ENCODE measurements at regions not wholly inside any gene's neighbourhood (a gene's known extent, or its start where the extent isn't known, plus 50 kb on each side); places are given as distances from the start of the nearest gene placed in this dataset.

- H3K27ac Mint-ChIP-seq = no peak overlapping the region
- H3K4me3 Mint-ChIP-seq = no peak overlapping the region
- H3K27me3 Mint-ChIP-seq = peaks cover 2% of the 10 kb centered on the region
- H3K4me1 Mint-ChIP-seq = no peaks in the 10 kb centered on the region
- no peaks in the 10 kb centered on the region for H3K36me3 Mint-ChIP-seq (ENCODE audit: low read depth)
- no peak for DNase-seq
- H3K9me3 Mint-ChIP-seq = peaks cover 5% of the 10 kb centered on the region
- no peak for ATAC-seq
These were observed 408.6 kb downstream of the HAPSTR1 start for GRCh38 chr16:9499941-9500593.

DNA sequence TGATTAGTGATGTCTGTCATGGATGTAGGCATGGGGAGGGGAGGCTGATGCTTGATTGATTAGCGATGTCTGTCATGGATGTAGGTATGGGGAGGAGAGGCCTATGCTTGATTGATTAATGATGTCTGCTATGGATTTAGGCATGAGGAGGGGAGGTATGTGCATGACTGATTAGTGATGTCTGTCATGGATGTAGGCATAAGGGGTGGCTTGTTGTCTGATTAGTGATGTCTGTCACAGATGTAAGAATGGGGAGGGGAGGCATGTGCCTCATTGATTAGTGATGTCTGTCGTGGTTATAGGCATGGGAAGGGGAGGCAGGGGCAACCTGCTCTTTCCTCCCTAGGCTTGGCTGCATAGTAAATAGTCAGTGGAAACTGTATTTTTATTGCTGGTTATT is 409.4 kb downstream of the HAPSTR1 start:
- no peaks in the 10 kb centered on the region for H3K36me3 Mint-ChIP-seq (ENCODE audit: low read depth)
- H3K27ac Mint-ChIP-seq = no peak overlapping the region
- ATAC-seq = no peak
- no peak for DNase-seq
- no peaks in the 10 kb centered on the region for H3K4me1 Mint-ChIP-seq
- peaks cover 2% of the 10 kb centered on the region for H3K27me3 Mint-ChIP-seq
- H3K4me3 Mint-ChIP-seq = no peak overlapping the region
- peaks cover 5% of the 10 kb centered on the region for H3K9me3 Mint-ChIP-seq

DNA sequence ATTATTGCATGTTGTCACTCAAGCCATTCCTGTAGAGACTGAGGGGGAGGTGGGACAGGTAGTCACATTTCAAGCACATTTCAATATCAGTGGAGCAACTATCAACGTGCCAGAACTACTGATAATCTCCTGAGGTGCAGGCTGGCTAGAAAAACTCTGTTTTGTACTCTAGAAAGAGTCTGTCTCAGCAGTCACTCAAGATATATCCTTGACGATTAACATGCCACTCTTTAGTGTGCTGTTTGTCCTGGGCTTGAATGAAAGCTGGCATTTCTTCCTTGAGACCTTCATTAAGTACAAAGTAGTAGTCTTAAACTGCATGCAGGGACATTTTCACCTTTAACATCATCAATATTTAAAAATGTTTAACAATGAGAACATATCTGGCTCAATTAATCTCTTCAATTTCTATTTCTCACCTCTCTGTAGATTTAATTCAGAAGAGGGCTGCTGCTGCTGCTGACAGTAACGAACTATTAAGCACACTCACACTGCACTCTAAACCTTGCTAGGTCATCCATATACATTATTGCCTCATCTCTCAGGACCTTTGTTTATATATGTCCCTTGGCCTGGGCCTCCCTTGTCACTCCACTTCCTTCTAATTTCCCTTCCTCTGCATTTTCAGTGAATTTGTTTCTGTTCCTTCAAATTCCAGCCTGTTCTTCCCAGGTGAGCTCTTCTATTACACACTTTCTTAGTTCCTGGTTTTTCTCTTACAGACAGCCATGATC is 412.0 kb downstream of the HAPSTR1 start:
- Mint-ChIP-seq H3K27ac (no peak overlapping the region), H3K4me1 (no peaks in the 10 kb centered on the region), H3K27me3 (no peaks in the 10 kb centered on the region), H3K36me3 (ENCODE audit: low read depth) (no peaks in the 10 kb centered on the region), H3K4me3 (no peak overlapping the region), H3K9me3 (peaks cover 5% of the 10 kb centered on the region)
- DNase-seq = no peak
- ATAC-seq = no peak

DNA sequence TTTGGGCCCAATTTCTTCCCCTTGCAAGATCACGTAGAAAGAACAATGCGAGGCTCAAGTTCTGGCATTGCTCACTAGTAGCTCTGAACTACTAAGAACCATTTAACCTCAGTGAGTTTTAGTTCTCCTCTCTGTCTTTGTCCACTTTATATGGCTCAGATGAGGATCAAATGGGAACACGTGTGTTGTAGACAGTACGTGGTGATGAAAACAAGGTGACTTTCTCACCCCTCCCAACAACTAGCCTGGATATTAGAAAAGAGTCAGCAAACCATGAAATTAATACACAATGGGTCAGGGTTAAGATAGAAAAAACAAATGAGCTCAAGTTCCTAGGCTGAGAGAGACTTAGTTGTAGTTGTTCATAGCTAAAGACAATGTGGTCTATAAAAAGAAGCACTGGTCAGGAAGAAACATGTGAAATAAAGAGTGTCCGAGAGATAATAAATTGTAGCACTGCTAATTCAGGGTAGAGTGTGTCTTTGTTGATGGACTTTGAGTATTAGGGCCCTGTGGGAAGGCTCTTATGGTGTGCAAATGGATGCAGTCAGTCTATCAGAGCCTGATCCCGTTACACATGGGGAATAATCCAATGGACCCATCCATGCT is 417.0 kb downstream of the HAPSTR1 start:
- Mint-ChIP-seq H3K27me3 (no peaks in the 10 kb centered on the region), H3K9me3 (peaks cover 2% of the 10 kb centered on the region), H3K27ac (no peak overlapping the region), H3K36me3 (ENCODE audit: low read depth) (no peaks in the 10 kb centered on the region), H3K4me1 (no peaks in the 10 kb centered on the region), H3K4me3 (no peak overlapping the region)
- DNase-seq = no peak
- no peak for ATAC-seq

DNA sequence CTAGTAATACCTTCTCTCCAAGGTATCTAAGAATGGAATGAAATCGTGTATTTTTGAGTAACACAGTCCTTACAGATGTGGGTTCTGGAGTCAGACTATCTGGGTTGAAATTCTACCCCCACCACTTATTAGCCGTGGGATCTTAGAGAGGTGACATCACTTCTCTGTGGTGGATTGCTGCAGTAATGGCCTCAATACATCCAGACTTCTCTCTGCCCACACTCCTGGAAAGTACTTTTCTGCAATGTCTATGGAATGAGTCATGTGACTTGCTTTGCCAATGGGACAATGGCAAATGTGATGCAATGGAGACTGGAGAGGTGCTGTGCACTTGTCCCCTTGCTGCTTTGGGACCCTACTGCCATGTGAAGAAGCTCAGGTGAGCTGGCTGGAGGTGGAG is 418.2 kb downstream of the HAPSTR1 start:
- no peaks in the 10 kb centered on the region for H3K36me3 Mint-ChIP-seq (ENCODE audit: low read depth)
- H3K9me3 Mint-ChIP-seq = peaks cover 4% of the 10 kb centered on the region
- ATAC-seq (no peak), DNase-seq (no peak)
- no peak overlapping the region for H3K4me3 Mint-ChIP-seq
- H3K27me3 Mint-ChIP-seq = no peaks in the 10 kb centered on the region
- H3K4me1 Mint-ChIP-seq = no peaks in the 10 kb centered on the region
- no peak overlapping the region for H3K27ac Mint-ChIP-seq

DNA sequence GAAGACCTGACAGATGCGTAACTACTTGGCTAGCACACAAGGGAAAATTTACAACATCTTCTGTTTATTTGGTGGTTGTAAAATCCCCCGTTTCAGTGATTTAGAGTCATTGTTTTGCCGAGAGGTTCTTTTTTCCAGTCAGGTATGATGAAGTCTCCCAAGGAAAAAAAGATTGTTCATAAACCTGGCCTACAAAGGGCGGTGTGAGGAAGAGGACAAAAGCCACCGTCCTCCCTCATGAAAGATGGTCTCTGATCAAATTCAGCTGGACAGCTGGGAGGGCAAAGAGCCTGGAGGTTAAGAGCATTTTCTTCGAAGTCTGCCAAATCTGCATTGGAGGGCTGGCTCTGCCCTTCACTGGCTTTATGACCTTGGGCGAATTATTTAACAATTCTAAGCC is 419.9 kb downstream of the HAPSTR1 start:
- DNase-seq (no peak), ATAC-seq (no peak)
- Mint-ChIP-seq H3K4me1 (no peaks in the 10 kb centered on the region), H3K9me3 (peaks cover 4% of the 10 kb centered on the region), H3K27me3 (no peaks in the 10 kb centered on the region), H3K27ac (no peak overlapping the region), H3K4me3 (no peak overlapping the region), H3K36me3 (ENCODE audit: low read depth) (no peaks in the 10 kb centered on the region)

DNA sequence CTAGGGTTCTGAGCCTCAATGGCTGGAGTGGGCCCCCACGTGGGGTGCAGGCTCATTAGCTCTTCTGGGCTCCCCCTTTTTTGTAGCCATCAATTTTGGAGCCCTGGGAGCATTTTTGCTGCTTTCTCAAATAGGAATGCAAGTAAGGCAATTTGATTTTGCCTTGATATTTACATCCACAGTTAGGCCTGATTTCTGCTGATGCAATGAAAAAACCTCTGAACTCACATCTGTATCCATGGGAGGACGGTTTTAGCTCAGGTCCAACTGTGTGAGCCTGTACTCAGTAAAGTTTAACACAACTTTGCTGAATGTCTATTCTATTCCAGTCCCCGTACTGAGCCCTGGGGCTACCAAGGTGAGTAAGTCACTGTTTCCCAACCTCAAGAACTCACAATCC is 425.0 kb downstream of the HAPSTR1 start:
- Mint-ChIP-seq H3K27ac (no peak overlapping the region), H3K27me3 (no peaks in the 10 kb centered on the region), H3K9me3 (peaks cover 4% of the 10 kb centered on the region), H3K4me1 (no peaks in the 10 kb centered on the region), H3K4me3 (no peak overlapping the region), H3K36me3 (ENCODE audit: low read depth) (no peaks in the 10 kb centered on the region)
- ATAC-seq (no peak), DNase-seq (no peak)

DNA sequence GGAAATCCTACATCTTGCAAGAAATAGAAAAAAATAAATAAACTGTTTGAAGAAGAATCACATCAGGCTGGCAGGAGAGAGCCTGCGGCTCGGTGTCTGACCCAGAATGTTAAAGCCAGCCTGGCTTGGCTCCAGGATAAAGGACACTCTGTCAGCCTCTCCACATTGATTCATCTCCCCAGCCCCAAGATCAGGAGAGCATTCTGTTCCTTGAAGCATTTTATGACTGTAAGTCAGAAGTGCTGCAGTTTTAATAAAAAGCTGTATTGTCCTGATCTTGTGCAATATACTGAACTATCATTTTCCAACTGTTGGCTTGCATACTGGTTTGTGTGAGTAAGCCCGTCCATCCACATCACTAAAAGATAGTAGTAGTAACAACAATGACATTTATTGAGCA is 426.6 kb downstream of the HAPSTR1 start:
- no peaks in the 10 kb centered on the region for H3K27me3 Mint-ChIP-seq
- ATAC-seq = no peak

DNA sequence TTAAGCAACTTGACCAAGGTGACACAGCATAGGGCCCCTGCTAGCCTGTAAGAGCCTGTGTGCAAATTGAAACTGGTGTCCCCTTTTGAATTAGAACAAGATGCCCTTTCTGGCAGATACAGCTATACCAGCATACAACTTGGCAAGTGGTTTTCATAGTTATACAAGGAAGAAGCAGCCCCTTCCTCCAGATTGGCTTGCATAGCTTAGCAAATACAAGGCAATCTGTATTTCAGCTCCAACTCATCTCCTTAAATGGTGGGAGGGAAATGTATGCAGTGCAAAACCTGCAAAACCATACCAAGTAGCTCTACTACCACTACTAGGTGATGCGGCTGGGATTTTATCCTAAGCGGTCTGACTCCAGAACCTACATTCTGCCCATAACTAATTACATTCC is 427.1 kb downstream of the HAPSTR1 start:
- Mint-ChIP-seq H3K27me3 (no peaks in the 10 kb centered on the region), H3K36me3 (ENCODE audit: low read depth) (no peaks in the 10 kb centered on the region), H3K9me3 (peaks cover 1% of the 10 kb centered on the region), H3K4me3 (no peak overlapping the region), H3K27ac (no peak overlapping the region), H3K4me1 (no peaks in the 10 kb centered on the region)
- DNase-seq = no peak
- no peak for ATAC-seq

More for the DNA sequence above, 426.6 kb downstream of the HAPSTR1 start:
- Mint-ChIP-seq H3K36me3 (ENCODE audit: low read depth) (no peaks in the 10 kb centered on the region), H3K4me1 (no peaks in the 10 kb centered on the region), H3K4me3 (no peak overlapping the region), H3K27ac (no peak overlapping the region), H3K9me3 (peaks cover 4% of the 10 kb centered on the region)
- DNase-seq = no peak

DNA sequence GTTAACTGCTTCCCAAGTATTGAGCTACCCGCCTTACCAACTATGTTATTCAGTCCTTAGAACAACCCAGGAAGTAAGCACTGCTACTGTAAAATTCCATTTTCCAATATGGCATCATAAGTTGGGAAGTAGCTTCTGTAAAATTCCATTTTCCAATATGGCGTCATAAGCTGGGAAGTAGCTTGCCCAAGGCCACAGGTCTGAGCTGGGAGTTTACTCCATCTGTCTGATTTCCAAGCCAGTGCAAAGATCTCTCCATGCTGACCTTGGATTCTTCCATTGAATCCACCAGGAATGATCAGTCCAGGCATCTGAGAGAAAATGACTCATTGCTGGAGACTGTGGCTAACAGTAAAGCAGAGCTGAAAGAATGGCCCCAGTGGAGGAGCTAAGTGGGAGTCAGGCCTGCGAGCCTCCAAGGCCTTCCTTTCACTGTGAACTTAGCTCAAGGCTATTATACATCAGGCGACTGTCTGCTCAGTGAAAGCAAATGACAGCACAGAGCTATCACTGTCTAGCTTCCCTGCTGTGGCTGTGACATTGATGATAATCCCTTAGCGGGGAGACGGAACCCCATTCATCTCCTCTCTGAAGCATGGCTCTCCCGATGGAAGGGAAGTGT is 430.4 kb downstream of the HAPSTR1 start:
- ATAC-seq (no peak), DNase-seq (no peak)
- no peak overlapping the region for H3K27ac Mint-ChIP-seq
- no peaks in the 10 kb centered on the region for H3K36me3 Mint-ChIP-seq (ENCODE audit: low read depth)
- H3K27me3 Mint-ChIP-seq = no peaks in the 10 kb centered on the region
- H3K4me1 Mint-ChIP-seq = no peaks in the 10 kb centered on the region
- H3K4me3 Mint-ChIP-seq = no peak overlapping the region
- H3K9me3 Mint-ChIP-seq = peaks cover 1% of the 10 kb centered on the region

- H3K36me3 Mint-ChIP-seq (ENCODE audit: low read depth) = no peaks in the 10 kb centered on the region
- H3K4me1 Mint-ChIP-seq = no peaks in the 10 kb centered on the region
- H3K9me3 Mint-ChIP-seq = peaks cover 4% of the 10 kb centered on the region
- H3K27me3 Mint-ChIP-seq = no peaks in the 10 kb centered on the region
- DNase-seq (no peak), ATAC-seq (no peak)
- H3K27ac Mint-ChIP-seq = no peak overlapping the region
- no peak overlapping the region for H3K4me3 Mint-ChIP-seq
These were observed 431.2 kb downstream of the HAPSTR1 start for GRCh38 chr16:9522614-9523013.

DNA sequence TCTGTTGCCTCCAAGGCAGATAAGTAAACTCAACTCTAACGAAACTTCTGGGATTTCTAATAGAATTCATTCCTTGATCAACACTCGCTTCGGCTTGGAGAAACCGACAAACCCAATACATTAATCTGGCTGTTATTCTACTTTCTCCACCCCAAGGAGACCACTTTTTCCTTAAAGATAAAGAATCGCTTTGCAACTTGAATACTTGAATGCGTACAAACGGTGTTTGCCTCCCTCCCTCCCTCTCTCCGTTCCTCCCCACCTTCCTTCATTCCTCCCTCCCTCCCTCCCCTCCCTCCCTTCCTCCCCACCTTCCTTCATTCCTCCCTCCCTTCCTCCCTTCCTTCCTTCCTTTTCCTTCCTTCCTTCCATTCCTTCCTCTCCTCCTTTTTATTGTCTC is 432.6 kb downstream of the HAPSTR1 start:
- Mint-ChIP-seq H3K4me3 (no peak overlapping the region), H3K9me3 (peaks cover 4% of the 10 kb centered on the region), H3K27me3 (no peaks in the 10 kb centered on the region), H3K27ac (no peak overlapping the region), H3K4me1 (no peaks in the 10 kb centered on the region), H3K36me3 (ENCODE audit: low read depth) (no peaks in the 10 kb centered on the region)
- no peak for ATAC-seq
- DNase-seq = no peak

DNA sequence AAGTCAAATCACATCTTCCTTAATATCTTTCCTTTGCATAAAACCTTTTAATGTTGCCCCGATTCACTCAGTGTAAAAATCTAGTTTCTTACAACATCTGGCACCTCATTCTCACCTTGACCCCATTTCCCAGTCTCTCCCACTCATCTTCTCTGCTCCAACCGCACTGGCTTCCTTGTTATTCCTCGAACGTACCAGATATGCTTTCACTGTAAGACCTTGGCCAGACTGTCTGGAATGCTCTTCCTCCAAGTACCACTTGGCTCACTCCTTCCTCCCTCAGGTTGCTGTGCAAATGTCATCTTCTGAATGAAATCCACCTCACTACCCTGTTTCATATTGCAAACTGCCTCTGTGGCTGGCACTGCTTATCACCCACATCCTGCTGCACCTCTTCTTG is 433.6 kb downstream of the HAPSTR1 start:
- Mint-ChIP-seq H3K27me3 (no peaks in the 10 kb centered on the region), H3K27ac (no peak overlapping the region), H3K4me1 (no peaks in the 10 kb centered on the region), H3K9me3 (peaks cover 4% of the 10 kb centered on the region), H3K4me3 (no peak overlapping the region), H3K36me3 (ENCODE audit: low read depth) (no peaks in the 10 kb centered on the region)
- ATAC-seq (no peak), DNase-seq (no peak)

GRCh38 chr16:9526791-9527190 is 435.3 kb downstream of the HAPSTR1 start:
- no peaks in the 10 kb centered on the region for H3K27me3 Mint-ChIP-seq
- no peak overlapping the region for H3K4me3 Mint-ChIP-seq
- DNase-seq (no peak), ATAC-seq (no peak)
- no peak overlapping the region for H3K27ac Mint-ChIP-seq
- no peaks in the 10 kb centered on the region for H3K36me3 Mint-ChIP-seq (ENCODE audit: low read depth)
- peaks cover 4% of the 10 kb centered on the region for H3K9me3 Mint-ChIP-seq
- H3K4me1 Mint-ChIP-seq = no peaks in the 10 kb centered on the region

GRCh38 chr16:9527976-9528375 is 436.5 kb downstream of the HAPSTR1 start:
- Mint-ChIP-seq H3K27me3 (no peaks in the 10 kb centered on the region), H3K4me1 (no peaks in the 10 kb centered on the region), H3K36me3 (ENCODE audit: low read depth) (no peaks in the 10 kb centered on the region), H3K4me3 (no peak overlapping the region), H3K27ac (no peak overlapping the region), H3K9me3 (peaks cover 7% of the 10 kb centered on the region)
- no peak for ATAC-seq
- DNase-seq = no peak
